Duodenal mucosa (tissue), 2 donors: ENCODE measurements at regions not wholly inside any gene's neighbourhood (a gene's known extent, or its start where the extent isn't known, plus 50 kb on each side); places are given as distances from the start of the nearest gene placed in this dataset.

Experiments used
- H3K27ac ChIP-seq: one replicate; pipeline ENCODE4 v1.7.0; 2013; ENCODE audit warnings: low read depth, low read length
- H3K27me3 ChIP-seq, 2 donors: one replicate each; pipeline ENCODE4 v1.7.0; 2013; ENCODE audit warnings: low read length in 2 of 2, control low read depth in 1 of 2; ENCODE audit not compliant: insufficient read depth in 2 of 2, control insufficient read depth in 1 of 2
- H3K36me3 ChIP-seq, 2 donors: one replicate each; pipeline ENCODE4 v1.7.0; 2013; ENCODE audit warnings: low read length in 2 of 2, control low read depth in 1 of 2; ENCODE audit not compliant: insufficient read depth in 2 of 2, control insufficient read depth in 1 of 2
- H3K4me1 ChIP-seq, 2 donors: one replicate each; pipeline ENCODE4 v1.7.0; 2013; ENCODE audit warnings: low read length in 2 of 2, control low read depth in 1 of 2; ENCODE audit not compliant: insufficient read depth in 2 of 2, control insufficient read depth in 1 of 2
- H3K4me3 ChIP-seq, 2 donors: one replicate each; pipeline ENCODE4 v1.7.0; 2013; ENCODE audit warnings: low read length in 2 of 2, low read depth in 1 of 2
- H3K9ac ChIP-seq, 2 donors: one replicate each; pipeline ENCODE4 v1.7.0; 2013; ENCODE audit warnings: low read length in 2 of 2, low read depth in 1 of 2
- H3K9me3 ChIP-seq, 2 donors: one replicate each; pipeline ENCODE4 v1.7.0; 2013; ENCODE audit warnings: low read length in 2 of 2, control low read depth in 1 of 2; ENCODE audit not compliant: control insufficient read depth in 1 of 2

GRCh38 chr12:14315501-14315900 lies 50.0 kb upstream of the ATF7IP start:
- Histone ChIP-seq H3K4me1 (no peaks in the 10 kb centered on the region), H3K9me3 (no peaks in the 10 kb centered on the region), H3K4me3 (no peak overlapping the region), H3K36me3 (no peaks in the 10 kb centered on the region), H3K27me3 (no peaks in the 10 kb centered on the region), H3K27ac (no peak overlapping the region), H3K9ac (no peak overlapping the region)
